ENCODE measurements at regions not wholly inside any gene's neighbourhood (a gene's known extent, or its start where the extent isn't known, plus 50 kb on each side); places are given as distances from the start of the nearest gene placed in this dataset.

- no peak overlapping the region for H2AFZ ChIP-seq (ENCODE audit: low read depth, low read length)
- H3K9me3 ChIP-seq (ENCODE audit: insufficient read depth, low read depth, low read length), result no peaks in the 10 kb centered on the region
- Mint-ChIP-seq H3K9me3 (ENCODE audit: unreplicated experiment) (no peaks in the 10 kb centered on the region), H3K27ac (ENCODE audit: unreplicated experiment) (no peak overlapping the region), H3K36me3 (ENCODE audit: low read depth, unreplicated experiment) (no peaks in the 10 kb centered on the region), H3K27me3 (ENCODE audit: low read depth, unreplicated experiment) (peaks cover 3% of the 10 kb centered on the region), H3K4me1 (ENCODE audit: low read depth, unreplicated experiment) (no peaks in the 10 kb centered on the region), H3K4me3 (ENCODE audit: unreplicated experiment) (no peak overlapping the region)
- no peak overlapping the region for H3K4me3 ChIP-seq (ENCODE audit: insufficient read depth, low read depth, low read length)
- H4K20me1 ChIP-seq (ENCODE audit: insufficient read depth, low read length), result no peaks in the 10 kb centered on the region
- no peak for DNase-seq (ENCODE audit: low read depth)
- no peak overlapping the region for H3K4me2 ChIP-seq (ENCODE audit: low read length)
- H3K4me1 ChIP-seq (ENCODE audit: insufficient read depth, low read length), result no peaks in the 10 kb centered on the region
- FAIRE-seq, result no peak
- no peak overlapping the region for H3K9ac ChIP-seq (ENCODE audit: low read length)
- no peaks in the 10 kb centered on the region for H3K79me2 ChIP-seq (ENCODE audit: insufficient read depth, low read length)
- H3K27me3 ChIP-seq (ENCODE audit: insufficient read depth, low read length), result no peaks in the 10 kb centered on the region
- H3K27ac ChIP-seq (ENCODE audit: low read depth, low read length), result no peak overlapping the region
- TF ChIP-seq EZH2 (IDR thresholded peaks at IDR 0.05; ENCODE audit: insufficient read depth, low read length), result no peak
- TF ChIP-seq, protein P1, sequence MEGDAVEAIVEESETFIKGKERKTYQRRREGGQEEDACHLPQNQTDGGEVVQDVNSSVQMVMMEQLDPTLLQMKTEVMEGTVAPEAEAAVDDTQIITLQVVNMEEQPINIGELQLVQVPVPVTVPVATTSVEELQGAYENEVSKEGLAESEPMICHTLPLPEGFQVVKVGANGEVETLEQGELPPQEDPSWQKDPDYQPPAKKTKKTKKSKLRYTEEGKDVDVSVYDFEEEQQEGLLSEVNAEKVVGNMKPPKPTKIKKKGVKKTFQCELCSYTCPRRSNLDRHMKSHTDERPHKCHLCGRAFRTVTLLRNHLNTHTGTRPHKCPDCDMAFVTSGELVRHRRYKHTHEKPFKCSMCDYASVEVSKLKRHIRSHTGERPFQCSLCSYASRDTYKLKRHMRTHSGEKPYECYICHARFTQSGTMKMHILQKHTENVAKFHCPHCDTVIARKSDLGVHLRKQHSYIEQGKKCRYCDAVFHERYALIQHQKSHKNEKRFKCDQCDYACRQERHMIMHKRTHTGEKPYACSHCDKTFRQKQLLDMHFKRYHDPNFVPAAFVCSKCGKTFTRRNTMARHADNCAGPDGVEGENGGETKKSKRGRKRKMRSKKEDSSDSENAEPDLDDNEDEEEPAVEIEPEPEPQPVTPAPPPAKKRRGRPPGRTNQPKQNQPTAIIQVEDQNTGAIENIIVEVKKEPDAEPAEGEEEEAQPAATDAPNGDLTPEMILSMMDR (IDR thresholded peaks at IDR 0.05; ENCODE audit: insufficient read depth, low read depth, low read length), result no peak
- no peaks in the 10 kb centered on the region for H3K36me3 ChIP-seq (ENCODE audit: insufficient read depth, low read length)
These were observed 227.3 kb upstream of the ITGA1 start for GRCh38 chr5:52560366-52560765.

DNA sequence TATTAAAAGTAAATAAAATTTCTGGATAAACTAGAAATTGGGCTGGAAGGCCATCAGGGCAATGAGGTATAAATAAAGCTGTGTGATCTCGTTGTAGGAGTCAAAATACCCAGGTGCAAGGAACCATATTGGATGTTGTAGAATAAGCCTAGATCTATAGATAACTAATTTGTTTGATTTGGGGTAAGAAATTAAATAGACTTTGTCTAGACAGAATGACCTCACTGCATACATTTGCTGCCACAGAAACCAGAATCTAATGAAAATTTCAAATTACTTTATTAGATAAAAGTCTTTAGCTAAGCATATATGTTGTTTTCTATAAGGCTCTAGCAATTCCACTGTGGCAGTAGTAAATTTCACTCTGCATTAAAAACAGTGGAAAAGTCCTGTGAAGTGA lies 225.2 kb upstream of the ITGA1 start:
- no peak overlapping the region for H3K4me3 ChIP-seq (ENCODE audit: insufficient read depth, low read depth, low read length)
- H3K36me3 Mint-ChIP-seq (ENCODE audit: low read depth, unreplicated experiment), result no peaks in the 10 kb centered on the region
- H3K9me3 ChIP-seq (ENCODE audit: insufficient read depth, low read depth, low read length), result no peaks in the 10 kb centered on the region
- DNase-seq (ENCODE audit: low read depth) (no peak), FAIRE-seq (no peak)
- peaks cover 2% of the 10 kb centered on the region for H3K27me3 ChIP-seq (ENCODE audit: insufficient read depth, low read length)
- no peaks in the 10 kb centered on the region for H3K4me1 Mint-ChIP-seq (ENCODE audit: low read depth, unreplicated experiment)
- no peak overlapping the region for H3K4me2 ChIP-seq (ENCODE audit: low read length)
- H3K27me3 Mint-ChIP-seq (ENCODE audit: low read depth, unreplicated experiment), result peaks cover 6% of the 10 kb centered on the region
- H4K20me1 ChIP-seq (ENCODE audit: insufficient read depth, low read length), result no peaks in the 10 kb centered on the region
- no peak overlapping the region for H3K9ac ChIP-seq (ENCODE audit: low read length)
- H3K27ac ChIP-seq (ENCODE audit: low read depth, low read length), result no peak overlapping the region
- no peak overlapping the region for H2AFZ ChIP-seq (ENCODE audit: low read depth, low read length)
- H3K27ac Mint-ChIP-seq (ENCODE audit: unreplicated experiment), result no peak overlapping the region
- TF ChIP-seq, protein P1 (IDR thresholded peaks at IDR 0.05; ENCODE audit: insufficient read depth, low read depth, low read length), result no peak
- TF ChIP-seq EZH2 (IDR thresholded peaks at IDR 0.05; ENCODE audit: insufficient read depth, low read length), result no peak
- no peak overlapping the region for H3K4me3 Mint-ChIP-seq (ENCODE audit: unreplicated experiment)
- H3K4me1 ChIP-seq (ENCODE audit: insufficient read depth, low read length), result no peaks in the 10 kb centered on the region
- no peaks in the 10 kb centered on the region for H3K36me3 ChIP-seq (ENCODE audit: insufficient read depth, low read length)
- no peaks in the 10 kb centered on the region for H3K9me3 Mint-ChIP-seq (ENCODE audit: unreplicated experiment)
- no peaks in the 10 kb centered on the region for H3K79me2 ChIP-seq (ENCODE audit: insufficient read depth, low read length)

GRCh38 chr5:52564587-52564986 lies 223.1 kb upstream of the ITGA1 start:
- Histone ChIP-seq H3K4me2 (ENCODE audit: low read length) (no peak overlapping the region), H4K20me1 (ENCODE audit: insufficient read depth, low read length) (no peaks in the 10 kb centered on the region), H2AFZ (ENCODE audit: low read depth, low read length) (no peak overlapping the region), H3K9me3 (ENCODE audit: insufficient read depth, low read depth, low read length) (no peaks in the 10 kb centered on the region), H3K4me3 (ENCODE audit: insufficient read depth, low read depth, low read length) (no peak overlapping the region), H3K27ac (ENCODE audit: low read depth, low read length) (no peak overlapping the region), H3K4me1 (ENCODE audit: insufficient read depth, low read length) (no peaks in the 10 kb centered on the region), H3K9ac (ENCODE audit: low read length) (no peak overlapping the region), H3K27me3 (ENCODE audit: insufficient read depth, low read length) (peaks cover 2% of the 10 kb centered on the region), H3K36me3 (ENCODE audit: insufficient read depth, low read length) (no peaks in the 10 kb centered on the region), H3K79me2 (ENCODE audit: insufficient read depth, low read length) (no peaks in the 10 kb centered on the region)
- H3K4me3 Mint-ChIP-seq (ENCODE audit: unreplicated experiment), result no peak overlapping the region
- H3K9me3 Mint-ChIP-seq (ENCODE audit: unreplicated experiment), result no peaks in the 10 kb centered on the region
- H3K36me3 Mint-ChIP-seq (ENCODE audit: low read depth, unreplicated experiment), result no peaks in the 10 kb centered on the region
- TF ChIP-seq, protein P1 (IDR thresholded peaks at IDR 0.05; ENCODE audit: insufficient read depth, low read depth, low read length), result no peak
- TF ChIP-seq EZH2 (IDR thresholded peaks at IDR 0.05; ENCODE audit: insufficient read depth, low read length), result no peak
- no peaks in the 10 kb centered on the region for H3K4me1 Mint-ChIP-seq (ENCODE audit: low read depth, unreplicated experiment)
- FAIRE-seq (no peak), DNase-seq (ENCODE audit: low read depth) (no peak)
- no peak overlapping the region for H3K27ac Mint-ChIP-seq (ENCODE audit: unreplicated experiment)
- H3K27me3 Mint-ChIP-seq (ENCODE audit: low read depth, unreplicated experiment), result peaks cover 6% of the 10 kb centered on the region
